NOMO-1 (cell line): ENCODE measurements at regions not wholly inside any gene's neighbourhood (a gene's known extent, or its start where the extent isn't known, plus 50 kb on each side); places are given as distances from the start of the nearest gene placed in this dataset.

Experiments
- DNase-seq, 2 experiments: peaks; one replicate each; lab custom pipeline; 2025; ENCODE audit not compliant: unreplicated experiment in 2 of 2; lab: John Stamatoyannopoulos, UW

- no peak for DNase-seq
Observed at GRCh38 chr5:29779141-29779540, 1414.3 kb upstream of the CDH6 start.

- DNase-seq, result no peak
Observed at GRCh38 chr5:29777373-29777772, 1416.1 kb upstream of the CDH6 start.

GRCh38 chr5:29770936-29771335 lies 1422.5 kb upstream of the CDH6 start:
- DNase-seq, result no peak

GRCh38 chr5:29769474-29769873 lies 1424.0 kb upstream of the CDH6 start:
- DNase-seq, result no peak

- no peak for DNase-seq
Observed at GRCh38 chr5:29758986-29759421, 1434.5 kb upstream of the CDH6 start.

- no peak for DNase-seq
Observed at GRCh38 chr5:29750453-29750852, 1443.0 kb upstream of the CDH6 start.

- no peak for DNase-seq
Observed at GRCh38 chr5:29744618-29745017, 1448.9 kb upstream of the CDH6 start.

GRCh38 chr5:29720954-29721353 lies 1472.5 kb upstream of the CDH6 start:
- no peak for DNase-seq

- DNase-seq, result no peak
Observed at GRCh38 chr5:29719171-29719570, 1474.3 kb upstream of the CDH6 start.

GRCh38 chr5:29715167-29715566 lies 1478.3 kb upstream of the CDH6 start:
- DNase-seq, result no peak

- no peak for DNase-seq
Observed at GRCh38 chr5:29702875-29703274, 1490.6 kb upstream of the CDH6 start.

GRCh38 chr5:29701600-29701999 lies 1491.9 kb upstream of the CDH6 start:
- DNase-seq, result no peak

- peak in 1 of 2 experiments; percentile 14 for DNase-seq
Observed at GRCh38 chr5:29697785-29698414, 1495.6 kb upstream of the CDH6 start.

GRCh38 chr5:29697278-29697677 lies 1496.2 kb upstream of the CDH6 start:
- no peak for DNase-seq

GRCh38 chr5:29672678-29673077 lies 1520.8 kb upstream of the CDH6 start:
- DNase-seq, result no peak

- DNase-seq, result no peak
Observed at GRCh38 chr5:29662876-29663275, 1530.6 kb upstream of the CDH6 start.

- no peak for DNase-seq
Observed at GRCh38 chr5:29654954-29655353, 1538.5 kb upstream of the CDH6 start.

- DNase-seq, result no peak
Observed at GRCh38 chr5:29649321-29649720, 1544.2 kb upstream of the CDH6 start.

GRCh38 chr5:29642601-29643000 lies 1550.9 kb upstream of the CDH6 start:
- DNase-seq, result no peak

GRCh38 chr5:29614206-29614605 lies 1579.3 kb upstream of the CDH6 start:
- no peak for DNase-seq

GRCh38 chr5:29588236-29588635 lies 1605.2 kb upstream of the CDH6 start:
- no peak for DNase-seq

GRCh38 chr5:29587832-29588231 lies 1605.7 kb upstream of the CDH6 start:
- DNase-seq, result no peak

- DNase-seq, result no peak
Observed at GRCh38 chr5:29568028-29568427, 1625.5 kb upstream of the CDH6 start.
